Esophagus muscularis mucosa (tissue), 4 donors: ENCODE measurements at regions not wholly inside any gene's neighbourhood (a gene's known extent, or its start where the extent isn't known, plus 50 kb on each side); places are given as distances from the start of the nearest gene placed in this dataset.
A peak's percentile ranks its signal among the peaks of the same experiment; 100 is the strongest.
"Not testable (repeated sequence)": the region's sequence is repeated elsewhere in the genome, so short reads cannot be mapped to it uniquely, and the experiment has no call there.

ENCODE experiments used
- DNase-seq: peaks from one replicate; pipeline ENCODE4 v3.0.0-alpha.2; 2017; ENCODE audit errors: extremely low spot score
- H3K27ac ChIP-seq, 4 donors: fragments of 200-600 bp; sonication (generic); replicated peaks in 1 of 4; 1 replicate in 3 of 4; 2 replicates in 1 of 4; pipeline ENCODE4 v1.5.1; 2016 to 2019; ENCODE audit warnings: mild to moderate bottlenecking in 1 of 4
- H3K27me3 ChIP-seq, 4 donors: fragments of 200-600 bp; sonication (generic); one replicate each; pipeline versions ENCODE4 v1.5.1 to v1.6.0; 2016 to 2019
- H3K36me3 ChIP-seq, 4 donors: fragments of 200-600 bp; sonication (generic); one replicate each; pipeline ENCODE4 v1.5.1; 2016 to 2019
- H3K4me1 ChIP-seq, 4 donors: fragments of 200-600 bp; sonication (generic); one replicate each; pipeline ENCODE4 v1.5.1; 2016 to 2019
- H3K4me3 ChIP-seq, 4 donors: fragments of 200-600 bp; sonication (generic); 1 replicate in 2 of 4; 2 replicates in 2 of 4; pipeline ENCODE4 v1.5.1; 2016 to 2019; ENCODE audit warnings: mild to moderate bottlenecking in 4 of 4, moderate library complexity in 1 of 4
- H3K9me3 ChIP-seq, 4 donors: fragments of 200-600 bp; sonication (generic); 1 replicate in 3 of 4; 2 replicates in 1 of 4; pipeline ENCODE4 v1.5.1; 2016 to 2019
- CTCF ChIP-seq, 3 experiments: fragments of 200-600 bp in 2 of 3; fragments of 450-650 bp in 1 of 3; sonication (generic) in 2 of 3; IDR thresholded peaks; one replicate each; pipeline ENCODE4 v1.5.1; 2017 to 2019; ENCODE audit warnings: antibody characterized with exemption in 3 of 3, mild to moderate bottlenecking in 2 of 3, moderate library complexity in 1 of 3
- EP300 ChIP-seq: sonication (generic); formaldehyde crosslinking; IDR thresholded peaks from one replicate; pipeline ENCODE4 v1.6.1; 2017; ENCODE audit warnings: antibody characterized with exemption
- POLR2A ChIP-seq: fragments of 450-650 bp; IDR thresholded peaks from one replicate; pipeline ENCODE4 v1.6.1; 2017; ENCODE audit warnings: antibody characterized with exemption, moderate library complexity, mild to moderate bottlenecking, low read depth
- POLR2AphosphoS5 ChIP-seq, 2 donors: sonication (generic); formaldehyde crosslinking; IDR thresholded peaks; one replicate each; pipeline ENCODE4 v1.6.1; 2017; ENCODE audit warnings: antibody characterized with exemption in 2 of 2
- WGBS: methylation state at CpG from one replicate; pipeline ENCODE4 v1.1.5; 2018; 5-methylcytosine and 5-hydroxymethylcytosine counted together
- intact Hi-C: fragments of 100-400 bp; cut with DNase I; formaldehyde crosslinking; loops from one replicate; pipeline ENCODE4 v1.15.1; 2023

GRCh38 chr7:92945840-92946239 lies 109.5 kb upstream of the CDK6 start:
- Histone ChIP-seq H3K27me3 (no peaks in the 10 kb centered on the region), H3K4me3 (no peak overlapping the region), H3K36me3 (no peaks in the 10 kb centered on the region), H3K4me1 (peaks cover 0 to 13% (median 7%) of the 10 kb centered on the region in 4 donors), H3K9me3 (no peaks in the 10 kb centered on the region), H3K27ac (no peak overlapping the region)
- intact Hi-C loops = no loop called here
- no peak for DNase-seq
- TF ChIP-seq CTCF (IDR thresholded peaks at IDR 0.05) (no peak), POLR2AphosphoS5 (IDR thresholded peaks at IDR 0.05) (no peak), EP300 (no peak), POLR2A (no peak)
- WGBS = 82% methylated on average over 4 of the region's 4 CpGs

- 60% methylated on average over 6 of the region's 6 CpGs for WGBS
- peaks cover 0 to 13% (median 7%) of the 10 kb centered on the region in 4 donors for H3K4me1 ChIP-seq
- no peak overlapping the region for H3K4me3 ChIP-seq
- intact Hi-C loops = no loop called here
- DNase-seq = no peak
- TF ChIP-seq EP300 (no peak), POLR2AphosphoS5 (IDR thresholded peaks at IDR 0.05) (peak; percentile 19)
- no peaks in the 10 kb centered on the region for H3K36me3 ChIP-seq
- H3K27ac ChIP-seq = no peak overlapping the region
- no peaks in the 10 kb centered on the region for H3K27me3 ChIP-seq
- H3K9me3 ChIP-seq = peaks cover 0 to 7% (median 0%) of the 10 kb centered on the region in 4 donors
These were observed 108.3 kb upstream of the CDK6 start for GRCh38 chr7:92944633-92945032.

GRCh38 chr7:92942706-92943105 lies 106.3 kb upstream of the CDK6 start:
- intact Hi-C loops, H3K27ac ChIP-seq, H3K27me3 ChIP-seq, DNase-seq, H3K36me3 ChIP-seq, H3K4me3 ChIP-seq, H3K9me3 ChIP-seq: not testable (repeated sequence)
- 40% methylated on average over 1 of the region's 1 CpG for WGBS
- H3K4me1 ChIP-seq = peaks cover 0 to 13% (median 7%) of the 10 kb centered on the region in 4 donors

- TF ChIP-seq EP300 (no peak), POLR2AphosphoS5 (IDR thresholded peaks at IDR 0.05) (no peak), POLR2A (no peak), CTCF (IDR thresholded peaks at IDR 0.05) (no peak)
These were observed 103.4 kb upstream of the CDK6 start for GRCh38 chr7:92939666-92940360.

GRCh38 chr7:92934096-92934495 lies 97.7 kb upstream of the CDK6 start:
- no peak overlapping the region for H3K27ac ChIP-seq
- no peak overlapping the region for H3K4me3 ChIP-seq
- no peaks in the 10 kb centered on the region for H3K4me1 ChIP-seq
- intact Hi-C loops = no loop called here
- no peaks in the 10 kb centered on the region for H3K27me3 ChIP-seq
- TF ChIP-seq POLR2A (no peak), CTCF (IDR thresholded peaks at IDR 0.05) (no peak), EP300 (no peak), POLR2AphosphoS5 (IDR thresholded peaks at IDR 0.05) (no peak)
- no peaks in the 10 kb centered on the region for H3K36me3 ChIP-seq
- WGBS = 64% methylated on average over 1 of the region's 1 CpG
- peaks cover 0 to 15% (median 3%) of the 10 kb centered on the region in 4 donors for H3K9me3 ChIP-seq
- no peak for DNase-seq

More at GRCh38 chr7:92939666-92940360, 103.4 kb upstream of the CDK6 start:
- H3K27me3 ChIP-seq = no peaks in the 10 kb centered on the region
- no peaks in the 10 kb centered on the region for H3K36me3 ChIP-seq
- peaks cover 0 to 7% (median 2%) of the 10 kb centered on the region in 4 donors for H3K9me3 ChIP-seq
- H3K4me3 ChIP-seq = no peak overlapping the region
- 73% methylated on average over 3 of the region's 3 CpGs for WGBS
- DNase-seq = no peak
- no peak overlapping the region for H3K27ac ChIP-seq
- H3K4me1 ChIP-seq = peaks cover 0 to 8% (median 6%) of the 10 kb centered on the region in 4 donors
- intact Hi-C loops = no loop called here

- DNase-seq = no peak
- WGBS = 78% methylated on average over 8 of the region's 8 CpGs
- Histone ChIP-seq H3K27me3 (no peaks in the 10 kb centered on the region), H3K27ac (no peak overlapping the region), H3K36me3 (no peaks in the 10 kb centered on the region), H3K9me3 (peaks cover 0 to 15% (median 3%) of the 10 kb centered on the region in 4 donors), H3K4me3 (no peak overlapping the region), H3K4me1 (no peaks in the 10 kb centered on the region)
- intact Hi-C loops = no loop called here
- TF ChIP-seq POLR2A = no peak
- no peak for TF ChIP-seq EP300
- no peak for TF ChIP-seq POLR2AphosphoS5 (IDR thresholded peaks at IDR 0.05)
These were observed 96.1 kb upstream of the CDK6 start for GRCh38 chr7:92932450-92932849.
